ENCODE measurements at regions not wholly inside any gene's neighbourhood (a gene's known extent, or its start where the extent isn't known, plus 50 kb on each side); places are given as distances from the start of the nearest gene placed in this dataset.
"Not testable (repeated sequence)": the region's sequence is repeated elsewhere in the genome, so short reads cannot be mapped to it uniquely, and the experiment has no call there.

- DNase-seq (ENCODE audit: low read depth in 4 of 4, low spot score in 2 of 4): no peak
Observed at GRCh38 chr6:152811785-152812184, 61.2 kb downstream of the VIP start.

- no peak for DNase-seq (ENCODE audit: low read depth in 4 of 4, low spot score in 2 of 4)
Observed at GRCh38 chr6:152815230-152815872, 64.8 kb downstream of the VIP start.

GRCh38 chr6:152816055-152816454, 65.5 kb downstream of the VIP start:
- DNase-seq (ENCODE audit: low read depth in 4 of 4, low spot score in 2 of 4): no peak

GRCh38 chr6:152821525-152821924, 70.9 kb downstream of the VIP start:
- DNase-seq (ENCODE audit: low read depth in 4 of 4, low spot score in 2 of 4): no peak

GRCh38 chr6:152824666-152825065, 74.1 kb downstream of the VIP start:
- no peak for DNase-seq (ENCODE audit: low read depth in 4 of 4, low spot score in 2 of 4)

- DNase-seq (ENCODE audit: low read depth in 4 of 4, low spot score in 2 of 4): no peak
Observed at GRCh38 chr6:152828431-152828830, 77.8 kb downstream of the VIP start.

GRCh38 chr6:152834366-152834765, 83.8 kb downstream of the VIP start:
- not testable (repeated sequence) for DNase-seq (ENCODE audit: low read depth in 4 of 4, low spot score in 2 of 4)

GRCh38 chr6:152836523-152836922, 85.9 kb downstream of the VIP start:
- DNase-seq (ENCODE audit: low read depth in 4 of 4, low spot score in 2 of 4): no peak

GRCh38 chr6:152845421-152845820, 94.8 kb downstream of the VIP start:
- no peak for DNase-seq (ENCODE audit: low read depth in 4 of 4, low spot score in 2 of 4)

- no peak for DNase-seq (ENCODE audit: low read depth in 4 of 4, low spot score in 2 of 4)
Observed at GRCh38 chr6:152846825-152847224, 96.2 kb downstream of the VIP start.

- DNase-seq (ENCODE audit: low read depth in 4 of 4, low spot score in 2 of 4): no peak
Observed at GRCh38 chr6:152848919-152849318, 98.3 kb downstream of the VIP start.

- no peak for DNase-seq (ENCODE audit: low read depth in 4 of 4, low spot score in 2 of 4)
Observed at GRCh38 chr6:152854086-152854795, 103.6 kb downstream of the VIP start.

GRCh38 chr6:152858141-152858540, 107.5 kb downstream of the VIP start:
- DNase-seq (ENCODE audit: low read depth in 4 of 4, low spot score in 2 of 4): no peak

GRCh38 chr6:152859225-152859624, 108.6 kb downstream of the VIP start:
- no peak for DNase-seq (ENCODE audit: low read depth in 4 of 4, low spot score in 2 of 4)

GRCh38 chr6:152863618-152864326, 113.2 kb downstream of the VIP start:
- DNase-seq (ENCODE audit: low read depth in 4 of 4, low spot score in 2 of 4): peak; percentile 4 to 32 (median 24)

- no peak for DNase-seq (ENCODE audit: low read depth in 4 of 4, low spot score in 2 of 4)
Observed at GRCh38 chr6:152874267-152874666, 108.6 kb downstream of the FBXO5 start.

GRCh38 chr6:152874846-152875568, 107.8 kb downstream of the FBXO5 start:
- DNase-seq (ENCODE audit: low read depth in 4 of 4, low spot score in 2 of 4): no peak

GRCh38 chr6:152879681-152880080, 103.2 kb downstream of the FBXO5 start:
- no peak for DNase-seq (ENCODE audit: low read depth in 4 of 4, low spot score in 2 of 4)

GRCh38 chr6:152893187-152893586, 89.7 kb downstream of the FBXO5 start:
- DNase-seq (ENCODE audit: low read depth in 4 of 4, low spot score in 2 of 4): no peak

GRCh38 chr6:152896923-152897322, 85.9 kb downstream of the FBXO5 start:
- DNase-seq (ENCODE audit: low read depth in 4 of 4, low spot score in 2 of 4): no peak

- peak in 1 of 4 donors; percentile 19 for DNase-seq (ENCODE audit: low read depth in 4 of 4, low spot score in 2 of 4)
Observed at GRCh38 chr6:152897807-152898399, 84.9 kb downstream of the FBXO5 start.
